Type B pancreatic cell (in vitro differentiated cells): ENCODE measurements at regions not wholly inside any gene's neighbourhood (a gene's known extent, or its start where the extent isn't known, plus 50 kb on each side); places are given as distances from the start of the nearest gene placed in this dataset.

ENCODE experiments used
- DNase-seq: peaks from one replicate; pipeline ENCODE4 v3.0.0; 2021; ENCODE audit warnings: mixed read lengths; ENCODE audit not compliant: unreplicated experiment; ENCODE audit errors: extremely low spot score
- H3K27ac Mint-ChIP-seq: 2 replicates; pipeline ENCODE4 v1.8.0; 2021; ENCODE audit warnings: mild to moderate bottlenecking, mixed read lengths
- H3K27me3 Mint-ChIP-seq: 2 replicates; pipeline ENCODE4 v1.8.0; 2021; ENCODE audit warnings: mixed read lengths
- H3K36me3 Mint-ChIP-seq: 2 replicates; pipeline ENCODE4 v1.8.0; 2021; ENCODE audit warnings: mixed read lengths
- H3K4me1 Mint-ChIP-seq: one replicate; pipeline ENCODE4 v1.8.0; 2021; ENCODE audit warnings: mixed read lengths; ENCODE audit not compliant: unreplicated experiment
- H3K4me3 Mint-ChIP-seq: 2 replicates; pipeline ENCODE4 v1.8.0; 2021; ENCODE audit warnings: mild to moderate bottlenecking, mixed read lengths
- H3K9me3 Mint-ChIP-seq: 2 replicates; pipeline ENCODE4 v1.8.0; 2021; ENCODE audit warnings: mixed read lengths
- CTCF ChIP-seq: fragments of 200-600 bp; sonication (generic); conservative IDR thresholded peaks from 2 replicates; pipeline ENCODE4 v1.5.0; 2021; ENCODE audit warnings: antibody characterized with exemption, mild to moderate bottlenecking

- Mint-ChIP-seq H3K36me3 (no peaks in the 10 kb centered on the region), H3K4me3 (no peak overlapping the region), H3K9me3 (peaks cover 10% of the 10 kb centered on the region), H3K27me3 (no peaks in the 10 kb centered on the region), H3K4me1 (no peaks in the 10 kb centered on the region), H3K27ac (no peak overlapping the region)
- DNase-seq: no peak
- no peak for TF ChIP-seq CTCF
Measured at GRCh38 chr2:239846789-239847676, 178.1 kb downstream of the NDUFA10 start.

- Mint-ChIP-seq H3K4me1 (no peaks in the 10 kb centered on the region), H3K4me3 (no peak overlapping the region), H3K9me3 (peaks cover 3% of the 10 kb centered on the region), H3K36me3 (no peaks in the 10 kb centered on the region), H3K27ac (no peak overlapping the region), H3K27me3 (no peaks in the 10 kb centered on the region)
- DNase-seq: no peak
- TF ChIP-seq CTCF: no peak
Measured at GRCh38 chr2:239845968-239846367, 179.2 kb downstream of the NDUFA10 start.

GRCh38 chr2:239839306-239839705 lies 185.8 kb downstream of the NDUFA10 start:
- H3K36me3 Mint-ChIP-seq: no peaks in the 10 kb centered on the region
- H3K27ac Mint-ChIP-seq: no peak overlapping the region
- H3K4me3 Mint-ChIP-seq: no peak overlapping the region
- no peaks in the 10 kb centered on the region for H3K4me1 Mint-ChIP-seq
- TF ChIP-seq CTCF: no peak
- no peak for DNase-seq
- peaks cover 2% of the 10 kb centered on the region for H3K27me3 Mint-ChIP-seq
- no peaks in the 10 kb centered on the region for H3K9me3 Mint-ChIP-seq

GRCh38 chr2:239836021-239836765 lies 188.9 kb downstream of the NDUFA10 start:
- H3K27ac Mint-ChIP-seq: no peak overlapping the region
- H3K4me1 Mint-ChIP-seq: peaks cover 7% of the 10 kb centered on the region
- H3K36me3 Mint-ChIP-seq: no peaks in the 10 kb centered on the region
- DNase-seq: peak; percentile 64
- no peak for TF ChIP-seq CTCF
- peaks cover 2% of the 10 kb centered on the region for H3K27me3 Mint-ChIP-seq
- no peak overlapping the region for H3K4me3 Mint-ChIP-seq
- H3K9me3 Mint-ChIP-seq: no peaks in the 10 kb centered on the region

GRCh38 chr2:239835056-239835455 lies 190.1 kb downstream of the NDUFA10 start:
- TF ChIP-seq CTCF: no peak
- peaks cover 6% of the 10 kb centered on the region for H3K27me3 Mint-ChIP-seq
- peak; percentile 54 for DNase-seq
- no peak overlapping the region for H3K4me3 Mint-ChIP-seq
- H3K36me3 Mint-ChIP-seq: no peaks in the 10 kb centered on the region
- peaks cover 11% of the 10 kb centered on the region for H3K4me1 Mint-ChIP-seq
- no peak overlapping the region for H3K27ac Mint-ChIP-seq
- no peaks in the 10 kb centered on the region for H3K9me3 Mint-ChIP-seq
